ENCODE measurements at regions not wholly inside any gene's neighbourhood (a gene's known extent, or its start where the extent isn't known, plus 50 kb on each side); places are given as distances from the start of the nearest gene placed in this dataset.

DNA sequence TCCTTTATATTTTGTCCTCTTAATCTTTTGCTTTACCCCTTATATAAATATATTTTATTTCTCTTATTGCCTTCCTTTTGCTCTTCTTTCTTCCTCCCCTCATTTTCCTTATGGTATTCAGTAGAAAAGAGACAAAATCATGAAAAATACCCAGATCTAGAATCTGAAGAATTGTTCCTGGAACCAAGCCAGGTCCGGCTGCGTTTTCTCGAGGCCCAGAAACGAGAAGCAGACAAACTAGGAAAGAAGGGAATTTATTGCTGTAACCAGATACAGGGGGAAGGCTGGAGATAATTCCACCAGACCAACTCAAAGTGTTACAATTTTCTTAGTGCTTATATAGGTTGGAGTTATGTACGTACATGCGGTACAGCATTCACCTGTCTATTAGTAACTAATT lies 328.7 kb downstream of the GABRG1 start:
- no peak for DNase-seq (ENCODE audit: low spot score)
- no peaks in the 10 kb centered on the region for H3K36me3 ChIP-seq (ENCODE audit: control insufficient read depth in 4 of 4, insufficient read depth in 3 of 4, low read depth in 1 of 4, low read length in 3 of 4)
- H3K4me1 ChIP-seq (ENCODE audit: control insufficient read depth in 4 of 4, insufficient read depth in 4 of 4, low read length in 3 of 4) = no peaks in the 10 kb centered on the region
- TF ChIP-seq YY1 (IDR thresholded peaks at IDR 0.05) (no peak), FOXA2 (IDR thresholded peaks at IDR 0.05) (no peak), HNF4A (conservative IDR thresholded peaks at IDR 0.05) (no peak), GABPA (IDR thresholded peaks at IDR 0.05 in 1 of 2, conservative IDR thresholded peaks at IDR 0.05 in 1 of 2) (no peak), FOXA1 (IDR thresholded peaks at IDR 0.05) (no peak)
- TF ChIP-seq, protein P1, sequence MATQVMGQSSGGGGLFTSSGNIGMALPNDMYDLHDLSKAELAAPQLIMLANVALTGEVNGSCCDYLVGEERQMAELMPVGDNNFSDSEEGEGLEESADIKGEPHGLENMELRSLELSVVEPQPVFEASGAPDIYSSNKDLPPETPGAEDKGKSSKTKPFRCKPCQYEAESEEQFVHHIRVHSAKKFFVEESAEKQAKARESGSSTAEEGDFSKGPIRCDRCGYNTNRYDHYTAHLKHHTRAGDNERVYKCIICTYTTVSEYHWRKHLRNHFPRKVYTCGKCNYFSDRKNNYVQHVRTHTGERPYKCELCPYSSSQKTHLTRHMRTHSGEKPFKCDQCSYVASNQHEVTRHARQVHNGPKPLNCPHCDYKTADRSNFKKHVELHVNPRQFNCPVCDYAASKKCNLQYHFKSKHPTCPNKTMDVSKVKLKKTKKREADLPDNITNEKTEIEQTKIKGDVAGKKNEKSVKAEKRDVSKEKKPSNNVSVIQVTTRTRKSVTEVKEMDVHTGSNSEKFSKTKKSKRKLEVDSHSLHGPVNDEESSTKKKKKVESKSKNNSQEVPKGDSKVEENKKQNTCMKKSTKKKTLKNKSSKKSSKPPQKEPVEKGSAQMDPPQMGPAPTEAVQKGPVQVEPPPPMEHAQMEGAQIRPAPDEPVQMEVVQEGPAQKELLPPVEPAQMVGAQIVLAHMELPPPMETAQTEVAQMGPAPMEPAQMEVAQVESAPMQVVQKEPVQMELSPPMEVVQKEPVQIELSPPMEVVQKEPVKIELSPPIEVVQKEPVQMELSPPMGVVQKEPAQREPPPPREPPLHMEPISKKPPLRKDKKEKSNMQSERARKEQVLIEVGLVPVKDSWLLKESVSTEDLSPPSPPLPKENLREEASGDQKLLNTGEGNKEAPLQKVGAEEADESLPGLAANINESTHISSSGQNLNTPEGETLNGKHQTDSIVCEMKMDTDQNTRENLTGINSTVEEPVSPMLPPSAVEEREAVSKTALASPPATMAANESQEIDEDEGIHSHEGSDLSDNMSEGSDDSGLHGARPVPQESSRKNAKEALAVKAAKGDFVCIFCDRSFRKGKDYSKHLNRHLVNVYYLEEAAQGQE (IDR thresholded peaks at IDR 0.05) = no peak
- TF ChIP-seq, protein P2, sequence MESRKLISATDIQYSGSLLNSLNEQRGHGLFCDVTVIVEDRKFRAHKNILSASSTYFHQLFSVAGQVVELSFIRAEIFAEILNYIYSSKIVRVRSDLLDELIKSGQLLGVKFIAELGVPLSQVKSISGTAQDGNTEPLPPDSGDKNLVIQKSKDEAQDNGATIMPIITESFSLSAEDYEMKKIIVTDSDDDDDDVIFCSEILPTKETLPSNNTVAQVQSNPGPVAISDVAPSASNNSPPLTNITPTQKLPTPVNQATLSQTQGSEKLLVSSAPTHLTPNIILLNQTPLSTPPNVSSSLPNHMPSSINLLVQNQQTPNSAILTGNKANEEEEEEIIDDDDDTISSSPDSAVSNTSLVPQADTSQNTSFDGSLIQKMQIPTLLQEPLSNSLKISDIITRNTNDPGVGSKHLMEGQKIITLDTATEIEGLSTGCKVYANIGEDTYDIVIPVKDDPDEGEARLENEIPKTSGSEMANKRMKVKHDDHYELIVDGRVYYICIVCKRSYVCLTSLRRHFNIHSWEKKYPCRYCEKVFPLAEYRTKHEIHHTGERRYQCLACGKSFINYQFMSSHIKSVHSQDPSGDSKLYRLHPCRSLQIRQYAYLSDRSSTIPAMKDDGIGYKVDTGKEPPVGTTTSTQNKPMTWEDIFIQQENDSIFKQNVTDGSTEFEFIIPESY (IDR thresholded peaks at IDR 0.05) = no peak
- H3K27me3 ChIP-seq (ENCODE audit: control insufficient read depth in 4 of 4, insufficient read depth in 4 of 4, low read length in 3 of 4) = no peaks in the 10 kb centered on the region
- H3K9ac ChIP-seq (ENCODE audit: low read depth in 1 of 2, low read length in 2 of 2) = no peak overlapping the region
- no peak overlapping the region for H3K4me3 ChIP-seq (ENCODE audit: low read depth in 1 of 3, low read length in 3 of 3)
- H3K27ac ChIP-seq (ENCODE audit: low read depth in 1 of 2, low read length in 2 of 2) = no peak overlapping the region
- WGBS = 70% methylated on average over 6 of the region's 6 CpGs
- H3K9me3 ChIP-seq (ENCODE audit: control insufficient read depth in 4 of 4, low read length in 3 of 4) = no peaks in the 10 kb centered on the region

DNA sequence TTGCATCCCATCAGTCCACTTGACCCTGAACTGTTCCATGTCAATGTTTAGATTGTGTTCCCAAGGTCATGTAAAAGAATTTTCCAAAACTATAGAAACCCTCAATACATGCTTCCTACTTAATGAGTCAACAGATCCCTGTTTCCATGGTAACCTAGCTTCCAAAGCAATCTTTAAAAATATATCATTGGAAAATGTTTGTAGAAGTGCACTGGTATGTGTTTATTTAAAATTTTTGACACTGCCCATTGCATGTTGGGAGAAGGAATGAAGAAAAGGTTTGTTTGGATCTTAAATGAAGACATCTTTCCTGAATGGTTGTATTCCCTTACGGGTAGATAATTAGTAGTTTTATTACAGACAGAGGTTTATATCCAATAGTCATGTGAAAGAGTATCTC lies 345.3 kb downstream of the GABRG1 start:
- H3K9me3 ChIP-seq (ENCODE audit: control insufficient read depth in 4 of 4, low read length in 3 of 4) = no peaks in the 10 kb centered on the region
- no peak overlapping the region for H3K27ac ChIP-seq (ENCODE audit: low read depth in 1 of 2, low read length in 2 of 2)
- DNase-seq (ENCODE audit: low spot score) = no peak
- H3K4me3 ChIP-seq (ENCODE audit: low read depth in 1 of 3, low read length in 3 of 3) = no peak overlapping the region
- no peaks in the 10 kb centered on the region for H3K27me3 ChIP-seq (ENCODE audit: control insufficient read depth in 4 of 4, insufficient read depth in 4 of 4, low read length in 3 of 4)
- H3K4me1 ChIP-seq (ENCODE audit: control insufficient read depth in 4 of 4, insufficient read depth in 4 of 4, low read length in 3 of 4) = no peaks in the 10 kb centered on the region
- no peaks in the 10 kb centered on the region for H3K36me3 ChIP-seq (ENCODE audit: control insufficient read depth in 4 of 4, insufficient read depth in 3 of 4, low read depth in 1 of 4, low read length in 3 of 4)
- no peak overlapping the region for H3K9ac ChIP-seq (ENCODE audit: low read depth in 1 of 2, low read length in 2 of 2)
- TF ChIP-seq, protein P1 (IDR thresholded peaks at IDR 0.05) = no peak
- TF ChIP-seq, protein P3, sequence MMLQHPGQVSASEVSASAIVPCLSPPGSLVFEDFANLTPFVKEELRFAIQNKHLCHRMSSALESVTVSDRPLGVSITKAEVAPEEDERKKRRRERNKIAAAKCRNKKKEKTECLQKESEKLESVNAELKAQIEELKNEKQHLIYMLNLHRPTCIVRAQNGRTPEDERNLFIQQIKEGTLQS (IDR thresholded peaks at IDR 0.05) = no peak
- no peak for TF ChIP-seq HNF4G (IDR thresholded peaks at IDR 0.05)
- no peak for TF ChIP-seq FOXA1 (IDR thresholded peaks at IDR 0.05)
- no peak for TF ChIP-seq EGR1 (IDR thresholded peaks at IDR 0.05; ENCODE audit: low read depth in 2 of 2)
- TF ChIP-seq RXRA (IDR thresholded peaks at IDR 0.05) = no peak
- TF ChIP-seq GABPA (IDR thresholded peaks at IDR 0.05 in 1 of 2, conservative IDR thresholded peaks at IDR 0.05 in 1 of 2) = no peak
- TF ChIP-seq, protein P2 (IDR thresholded peaks at IDR 0.05) = no peak
- TF ChIP-seq SP1 (IDR thresholded peaks at IDR 0.05) = no peak
- no peak for TF ChIP-seq FOXA2 (IDR thresholded peaks at IDR 0.05)
- TF ChIP-seq TAF1 (conservative IDR thresholded peaks at IDR 0.05) = no peak
- TF ChIP-seq HNF4A (conservative IDR thresholded peaks at IDR 0.05) = no peak
- no peak for TF ChIP-seq YY1 (IDR thresholded peaks at IDR 0.05)
- TF ChIP-seq, protein P4, sequence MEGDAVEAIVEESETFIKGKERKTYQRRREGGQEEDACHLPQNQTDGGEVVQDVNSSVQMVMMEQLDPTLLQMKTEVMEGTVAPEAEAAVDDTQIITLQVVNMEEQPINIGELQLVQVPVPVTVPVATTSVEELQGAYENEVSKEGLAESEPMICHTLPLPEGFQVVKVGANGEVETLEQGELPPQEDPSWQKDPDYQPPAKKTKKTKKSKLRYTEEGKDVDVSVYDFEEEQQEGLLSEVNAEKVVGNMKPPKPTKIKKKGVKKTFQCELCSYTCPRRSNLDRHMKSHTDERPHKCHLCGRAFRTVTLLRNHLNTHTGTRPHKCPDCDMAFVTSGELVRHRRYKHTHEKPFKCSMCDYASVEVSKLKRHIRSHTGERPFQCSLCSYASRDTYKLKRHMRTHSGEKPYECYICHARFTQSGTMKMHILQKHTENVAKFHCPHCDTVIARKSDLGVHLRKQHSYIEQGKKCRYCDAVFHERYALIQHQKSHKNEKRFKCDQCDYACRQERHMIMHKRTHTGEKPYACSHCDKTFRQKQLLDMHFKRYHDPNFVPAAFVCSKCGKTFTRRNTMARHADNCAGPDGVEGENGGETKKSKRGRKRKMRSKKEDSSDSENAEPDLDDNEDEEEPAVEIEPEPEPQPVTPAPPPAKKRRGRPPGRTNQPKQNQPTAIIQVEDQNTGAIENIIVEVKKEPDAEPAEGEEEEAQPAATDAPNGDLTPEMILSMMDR (IDR thresholded peaks at IDR 0.05; ENCODE audit: low read depth, low read length, missing input control) = no peak
- TF ChIP-seq RAD21 (IDR thresholded peaks at IDR 0.05) = no peak
- TF ChIP-seq, protein P5, sequence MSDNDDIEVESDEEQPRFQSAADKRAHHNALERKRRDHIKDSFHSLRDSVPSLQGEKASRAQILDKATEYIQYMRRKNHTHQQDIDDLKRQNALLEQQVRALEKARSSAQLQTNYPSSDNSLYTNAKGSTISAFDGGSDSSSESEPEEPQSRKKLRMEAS (IDR thresholded peaks at IDR 0.05) = no peak
- no peak for TF ChIP-seq JUND (IDR thresholded peaks at IDR 0.05)
- no peak for TF ChIP-seq NR2F2 (IDR thresholded peaks at IDR 0.05)
- 68% methylated on average over 1 of the region's 1 CpG for WGBS

All from liver (tissue), 8 donors.